ENCODE measurements at regions not wholly inside any gene's neighbourhood (a gene's known extent, or its start where the extent isn't known, plus 50 kb on each side); places are given as distances from the start of the nearest gene placed in this dataset.

- no peak overlapping the region for H3K4me3 ChIP-seq
- H3K36me3 ChIP-seq (ENCODE audit: insufficient read depth in 1 of 2, low read depth in 1 of 2), result no peaks in the 10 kb centered on the region
- no peak overlapping the region for H3K27ac ChIP-seq
- no peaks in the 10 kb centered on the region for H3K27me3 ChIP-seq (ENCODE audit: insufficient read depth in 3 of 3, low read length in 2 of 3)
- TF ChIP-seq, protein P1, sequence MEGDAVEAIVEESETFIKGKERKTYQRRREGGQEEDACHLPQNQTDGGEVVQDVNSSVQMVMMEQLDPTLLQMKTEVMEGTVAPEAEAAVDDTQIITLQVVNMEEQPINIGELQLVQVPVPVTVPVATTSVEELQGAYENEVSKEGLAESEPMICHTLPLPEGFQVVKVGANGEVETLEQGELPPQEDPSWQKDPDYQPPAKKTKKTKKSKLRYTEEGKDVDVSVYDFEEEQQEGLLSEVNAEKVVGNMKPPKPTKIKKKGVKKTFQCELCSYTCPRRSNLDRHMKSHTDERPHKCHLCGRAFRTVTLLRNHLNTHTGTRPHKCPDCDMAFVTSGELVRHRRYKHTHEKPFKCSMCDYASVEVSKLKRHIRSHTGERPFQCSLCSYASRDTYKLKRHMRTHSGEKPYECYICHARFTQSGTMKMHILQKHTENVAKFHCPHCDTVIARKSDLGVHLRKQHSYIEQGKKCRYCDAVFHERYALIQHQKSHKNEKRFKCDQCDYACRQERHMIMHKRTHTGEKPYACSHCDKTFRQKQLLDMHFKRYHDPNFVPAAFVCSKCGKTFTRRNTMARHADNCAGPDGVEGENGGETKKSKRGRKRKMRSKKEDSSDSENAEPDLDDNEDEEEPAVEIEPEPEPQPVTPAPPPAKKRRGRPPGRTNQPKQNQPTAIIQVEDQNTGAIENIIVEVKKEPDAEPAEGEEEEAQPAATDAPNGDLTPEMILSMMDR (IDR thresholded peaks at IDR 0.05), result no peak
- no peaks in the 10 kb centered on the region for H3K4me1 ChIP-seq
- 94 to 98% (median 97%) methylated on average over 3 of the region's 3 CpGs for WGBS, 3 donors
- intact Hi-C loops (cut with DNase I), result no loop called here
- H3K9me3 ChIP-seq, result no peaks in the 10 kb centered on the region
- no peak for DNase-seq
- ATAC-seq, result no peak
These were observed 215.3 kb upstream of the S1PR3 start for GRCh38 chr9:88775966-88776365.

- H3K4me3 ChIP-seq, result no peak overlapping the region
- H3K36me3 ChIP-seq (ENCODE audit: insufficient read depth in 1 of 2, low read depth in 1 of 2), result no peaks in the 10 kb centered on the region
- intact Hi-C loops (cut with DNase I), result no loop called here
- H3K27me3 ChIP-seq (ENCODE audit: insufficient read depth in 3 of 3, low read length in 2 of 3), result no peaks in the 10 kb centered on the region
- no peak for DNase-seq
- no peaks in the 10 kb centered on the region for H3K4me1 ChIP-seq
- no peaks in the 10 kb centered on the region for H3K9me3 ChIP-seq
- no peak for ATAC-seq
- H3K27ac ChIP-seq, result no peak overlapping the region
- TF ChIP-seq, protein P1 (IDR thresholded peaks at IDR 0.05), result no peak
- WGBS, 3 donors, result 70 to 82% (median 81%) methylated on average over 7 of the region's 7 CpGs
These were observed 214.4 kb upstream of the S1PR3 start for GRCh38 chr9:88776717-88777497.

- H3K9me3 ChIP-seq, result no peaks in the 10 kb centered on the region
- no peaks in the 10 kb centered on the region for H3K36me3 ChIP-seq (ENCODE audit: insufficient read depth in 1 of 2, low read depth in 1 of 2)
- peak in 3 of 4 donors; percentile 53 to 68 (median 61) for ATAC-seq
- H3K4me1 ChIP-seq, result no peaks in the 10 kb centered on the region
- no peaks in the 10 kb centered on the region for H3K27me3 ChIP-seq (ENCODE audit: insufficient read depth in 3 of 3, low read length in 2 of 3)
- H3K27ac ChIP-seq, result no peak overlapping the region
- TF ChIP-seq, protein P1 (IDR thresholded peaks at IDR 0.05), result no peak
- intact Hi-C loops (cut with DNase I), result no loop called here
- 66 to 71% (median 66%) methylated on average over 12 of the region's 12 CpGs for WGBS, 3 donors
- no peak overlapping the region for H3K4me3 ChIP-seq
- peak; percentile 48 to 67 for DNase-seq
These were observed 213.6 kb upstream of the S1PR3 start for GRCh38 chr9:88777498-88778312.

- WGBS, 3 donors, result 59 to 70% (median 64%) methylated on average over 7 of the region's 7 CpGs
- Histone ChIP-seq H3K27me3 (ENCODE audit: insufficient read depth in 3 of 3, low read length in 2 of 3) (peaks cover 0 to 2% (median 0%) of the 10 kb centered on the region in 3 donors), H3K4me3 (no peak overlapping the region), H3K27ac (no peak overlapping the region), H3K4me1 (no peaks in the 10 kb centered on the region), H3K36me3 (ENCODE audit: insufficient read depth in 1 of 2, low read depth in 1 of 2) (no peaks in the 10 kb centered on the region), H3K9me3 (no peaks in the 10 kb centered on the region)
- intact Hi-C loops (cut with DNase I), result no loop called here
- TF ChIP-seq, protein P1 (IDR thresholded peaks at IDR 0.05), result no peak
- ATAC-seq (no peak), DNase-seq (no peak)
These were observed 209.5 kb upstream of the S1PR3 start for GRCh38 chr9:88781628-88782391.
